Cardiac fibroblast (primary cell): ENCODE measurements at regions not wholly inside any gene's neighbourhood (a gene's known extent, or its start where the extent isn't known, plus 50 kb on each side); places are given as distances from the start of the nearest gene placed in this dataset.

Experiments
- DNase-seq, 2 donors: peaks; one replicate each; pipeline versions ENCODE4 v3.0.0 to v3.0.0-alpha.2; 2010; ENCODE audit warnings: low read depth in 2 of 2
- H3K4me3 ChIP-seq, 2 donors: replicated peaks in 1 of 2; 1 replicate in 1 of 2; 2 replicates in 1 of 2; pipeline ENCODE4 v1.5.1; 2011; ENCODE audit warnings: low read depth in 2 of 2, low read length in 2 of 2, mild to moderate bottlenecking in 2 of 2, moderate library complexity in 1 of 2
- CTCF ChIP-seq: IDR thresholded peaks from one replicate; pipeline ENCODE4 v1.5.1; 2011; ENCODE audit warnings: low read depth, mild to moderate bottlenecking, low read length, inconsistent platforms

DNA sequence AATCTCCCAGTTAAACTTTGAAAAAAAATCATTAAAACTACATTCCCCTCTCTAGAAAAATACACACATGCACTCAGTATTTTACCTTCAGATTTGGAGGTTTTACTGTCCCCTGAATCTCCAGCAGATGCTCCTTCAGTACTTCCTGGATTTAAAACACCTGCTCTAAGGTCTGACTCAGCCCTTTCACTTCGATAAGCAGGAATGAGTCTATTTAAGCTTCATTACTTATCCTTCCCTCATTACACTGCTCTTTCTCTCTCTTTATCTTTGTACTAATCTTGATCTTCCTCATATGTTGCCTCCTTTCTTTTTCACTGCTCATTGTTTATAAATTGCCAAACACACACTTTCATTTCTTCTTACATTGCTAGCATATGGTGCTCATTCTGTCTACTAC, 443.9 kb downstream of the DIPK2A start:
- DNase-seq = no peak
- H3K4me3 ChIP-seq = no peak overlapping the region
- no peak for TF ChIP-seq CTCF

DNA sequence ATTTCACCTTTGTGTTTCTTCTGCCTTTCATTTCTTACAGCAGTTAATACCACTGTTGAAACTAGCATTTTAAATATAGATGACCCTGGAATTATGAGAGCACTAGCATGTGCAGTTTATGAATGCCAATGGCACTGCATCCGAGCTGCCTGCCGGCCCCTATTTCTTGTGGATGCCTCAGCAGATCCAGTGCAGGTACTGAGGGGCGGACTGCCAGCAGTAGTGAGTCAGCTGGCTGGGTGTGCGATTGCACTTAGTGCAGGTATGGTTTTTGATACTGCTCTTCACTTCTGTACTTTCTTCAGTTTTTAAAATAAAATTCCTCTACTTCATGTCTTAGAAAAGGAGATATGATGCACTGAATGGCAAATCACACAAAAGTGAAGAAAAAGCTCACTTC, 453.0 kb downstream of the DIPK2A start:
- no peak for TF ChIP-seq CTCF
- DNase-seq = no peak
- H3K4me3 ChIP-seq = no peak overlapping the region

- H3K4me3 ChIP-seq = no peak overlapping the region
- DNase-seq = no peak
- TF ChIP-seq CTCF = no peak
Measured at GRCh38 chr3:144426366-144426765, 454.7 kb downstream of the DIPK2A start.

DNA sequence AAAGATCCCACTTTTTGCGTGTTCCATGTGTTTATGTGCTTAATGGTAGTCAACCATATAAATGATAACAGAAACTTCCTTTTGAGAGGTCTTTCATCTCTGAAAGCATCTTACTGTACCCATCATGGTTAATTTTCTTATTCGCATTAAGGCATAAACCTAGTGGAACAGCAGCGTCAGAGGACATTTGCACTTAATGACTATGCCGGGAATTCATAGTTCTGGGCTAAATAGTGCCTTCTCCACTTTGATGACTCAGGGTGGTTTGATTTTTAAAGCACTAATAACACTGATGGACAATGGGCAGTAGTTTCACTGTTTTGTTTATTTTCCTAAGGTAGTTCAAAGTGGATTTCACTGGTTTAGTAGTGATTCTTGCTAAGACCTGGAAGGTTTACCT, 455.3 kb downstream of the DIPK2A start:
- TF ChIP-seq CTCF = no peak
- DNase-seq = no peak
- no peak overlapping the region for H3K4me3 ChIP-seq

DNA sequence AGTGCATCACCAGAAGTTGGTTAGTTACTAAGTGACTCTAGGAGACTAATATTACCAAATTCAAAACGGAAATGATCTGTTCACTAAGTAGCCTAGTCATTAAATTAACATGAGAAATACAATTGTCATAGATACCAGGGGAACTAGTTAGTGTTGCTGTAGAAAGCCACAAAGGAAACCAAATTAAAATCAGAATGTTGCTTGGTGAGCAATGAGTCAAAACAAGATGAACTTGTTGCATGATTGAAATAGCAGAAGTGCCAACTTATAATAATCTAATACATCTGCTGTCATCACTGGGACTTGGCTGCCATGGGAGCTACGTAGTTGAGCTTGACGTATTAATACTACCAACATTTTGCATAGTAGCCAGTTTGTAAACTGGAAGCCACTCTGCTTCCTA, 458.1 kb downstream of the DIPK2A start:
- no peak for TF ChIP-seq CTCF
- peak in 1 of 2 donors; percentile 10 for DNase-seq
- no peak overlapping the region for H3K4me3 ChIP-seq

DNA sequence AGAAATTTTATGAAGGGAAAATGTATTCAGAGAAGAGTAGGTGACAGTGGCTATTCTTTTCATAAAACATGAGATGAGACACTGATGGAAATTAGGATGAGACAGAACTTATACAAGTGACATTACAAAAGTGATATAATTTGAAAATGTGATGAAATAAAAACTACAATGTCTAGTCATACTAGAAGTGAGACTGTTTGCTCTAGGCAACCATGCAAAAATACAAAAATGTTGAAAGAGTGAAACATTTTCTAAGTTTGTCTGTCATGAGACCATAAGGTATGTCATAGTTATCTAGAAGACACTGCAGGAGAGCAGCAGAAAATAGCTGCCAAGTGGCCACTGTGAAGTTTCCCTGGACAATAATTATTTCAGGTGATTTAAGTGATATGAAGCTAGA, 459.5 kb downstream of the DIPK2A start:
- TF ChIP-seq CTCF = no peak
- no peak overlapping the region for H3K4me3 ChIP-seq
- DNase-seq = no peak

GRCh38 chr3:144433006-144433405, 461.4 kb downstream of the DIPK2A start:
- no peak for DNase-seq
- TF ChIP-seq CTCF = no peak
- H3K4me3 ChIP-seq = no peak overlapping the region
